Kidney epithelial cell (primary cell): ENCODE measurements at regions not wholly inside any gene's neighbourhood (a gene's known extent, or its start where the extent isn't known, plus 50 kb on each side); places are given as distances from the start of the nearest gene placed in this dataset.
"Not testable (repeated sequence)": the region's sequence is repeated elsewhere in the genome, so short reads cannot be mapped to it uniquely, and the experiment has no call there.

Experiments used
- DNase-seq: peaks from one replicate; pipeline ENCODE4 v3.0.0-alpha.2; 2010; ENCODE audit warnings: low read depth
- H3K27me3 ChIP-seq: 2 replicates; pipeline ENCODE4 v1.6.0; 2011; ENCODE audit warnings: low read length; ENCODE audit not compliant: control insufficient read depth, insufficient read depth
- H3K36me3 ChIP-seq: 2 replicates; pipeline ENCODE4 v1.5.1; 2011; ENCODE audit warnings: low read length; ENCODE audit not compliant: control insufficient read depth, insufficient read depth
- H3K4me3 ChIP-seq: 2 replicates; pipeline ENCODE4 v1.5.1; 2011; ENCODE audit warnings: low read depth, mild to moderate bottlenecking, control low read depth, low read length
- CTCF ChIP-seq: IDR thresholded peaks from 2 replicates; pipeline ENCODE4 v1.5.1; 2011; ENCODE audit warnings: mild to moderate bottlenecking, moderate library complexity, low read length, control low read depth, inconsistent platforms; ENCODE audit not compliant: insufficient read depth, poor library complexity, severe bottlenecking

- TF ChIP-seq CTCF, result no peak
- peak; percentile 37 for DNase-seq
- Histone ChIP-seq H3K36me3 (no peaks in the 10 kb centered on the region), H3K27me3 (no peaks in the 10 kb centered on the region), H3K4me3 (no peak overlapping the region)
Measured at GRCh38 chr14:71803539-71804260, 128.5 kb upstream of the RGS6 start.

- H3K27me3 ChIP-seq, result no peaks in the 10 kb centered on the region
- no peak for DNase-seq
- no peak overlapping the region for H3K4me3 ChIP-seq
- H3K36me3 ChIP-seq, result no peaks in the 10 kb centered on the region
- TF ChIP-seq CTCF, result no peak
Measured at GRCh38 chr14:71804992-71805391, 127.2 kb upstream of the RGS6 start.

- H3K4me3 ChIP-seq, H3K36me3 ChIP-seq, DNase-seq, H3K27me3 ChIP-seq: not testable (repeated sequence)
Measured at GRCh38 chr14:71807049-71807448, 125.2 kb upstream of the RGS6 start.

GRCh38 chr14:71810800-71811199 is 121.4 kb upstream of the RGS6 start:
- not testable (repeated sequence) for H3K36me3 ChIP-seq, DNase-seq, H3K27me3 ChIP-seq, H3K4me3 ChIP-seq

- Histone ChIP-seq H3K36me3 (no peaks in the 10 kb centered on the region), H3K27me3 (no peaks in the 10 kb centered on the region), H3K4me3 (no peak overlapping the region)
- DNase-seq, result no peak
- TF ChIP-seq CTCF, result no peak
Measured at GRCh38 chr14:71812693-71813092, 119.5 kb upstream of the RGS6 start.

- no peaks in the 10 kb centered on the region for H3K27me3 ChIP-seq
- no peaks in the 10 kb centered on the region for H3K36me3 ChIP-seq
- DNase-seq, result no peak
- no peak for TF ChIP-seq CTCF
- no peak overlapping the region for H3K4me3 ChIP-seq
Measured at GRCh38 chr14:71815110-71815509, 117.1 kb upstream of the RGS6 start.

GRCh38 chr14:71824816-71825215 is 107.4 kb upstream of the RGS6 start:
- no peak for TF ChIP-seq CTCF
- DNase-seq, result no peak
- Histone ChIP-seq H3K4me3 (no peak overlapping the region), H3K36me3 (no peaks in the 10 kb centered on the region), H3K27me3 (no peaks in the 10 kb centered on the region)
